Hematopoietic multipotent progenitor cell treated with erythropoietin and hydrocortisone succinate and interleukin-3 and kit ligand, for 6 days (in vitro differentiated cells): ENCODE measurements at regions not wholly inside any gene's neighbourhood (a gene's known extent, or its start where the extent isn't known, plus 50 kb on each side); places are given as distances from the start of the nearest gene placed in this dataset.
A peak's percentile ranks its signal among the peaks of the same experiment; 100 is the strongest.
"Not testable (repeated sequence)": the region's sequence is repeated elsewhere in the genome, so short reads cannot be mapped to it uniquely, and the experiment has no call there.

Experiments used
- DNase-seq: peaks from one replicate; pipeline ENCODE4 v3.0.0-alpha.2; 2015

DNA sequence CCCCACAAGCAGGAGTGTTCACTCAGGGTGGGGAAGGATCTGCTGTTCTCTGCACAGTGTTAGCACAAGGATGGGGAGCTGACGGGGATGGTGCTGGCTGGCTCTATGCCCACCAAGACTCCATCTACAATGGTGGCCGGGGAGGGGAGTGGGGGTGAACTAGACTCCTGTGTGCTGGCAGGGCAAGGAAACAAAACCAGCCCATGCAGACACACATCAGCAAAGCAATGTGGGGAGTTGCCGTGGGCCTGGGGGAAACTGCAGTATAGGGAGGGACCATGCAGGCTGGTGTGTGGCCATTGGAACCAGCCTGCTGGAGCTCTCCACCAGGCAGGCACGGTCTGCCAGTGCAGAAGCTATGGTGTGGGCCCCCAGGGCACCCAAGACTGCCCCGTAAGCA is 195.1 kb downstream of the PWWP3B start:
- no peak for DNase-seq

DNA sequence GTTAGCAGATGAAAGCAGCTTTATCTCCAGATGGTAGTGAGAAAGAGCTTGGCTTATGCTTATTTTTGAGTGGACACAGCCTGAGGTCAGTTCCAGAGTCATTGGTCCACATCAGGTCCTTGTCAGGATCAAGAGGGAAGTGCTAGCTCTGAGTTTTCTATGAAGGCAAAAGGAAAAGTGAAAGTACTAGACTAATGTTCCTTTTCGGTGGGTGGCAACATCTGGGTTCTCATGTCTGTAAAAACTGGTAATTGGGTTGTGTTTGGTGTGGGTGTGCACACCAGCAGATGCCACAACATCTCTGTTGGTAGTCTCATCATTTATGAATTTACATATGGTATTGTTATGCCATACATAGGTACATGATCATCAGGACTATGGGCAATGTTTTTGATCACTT is 210.5 kb downstream of the PWWP3B start:
- DNase-seq = no peak

DNA sequence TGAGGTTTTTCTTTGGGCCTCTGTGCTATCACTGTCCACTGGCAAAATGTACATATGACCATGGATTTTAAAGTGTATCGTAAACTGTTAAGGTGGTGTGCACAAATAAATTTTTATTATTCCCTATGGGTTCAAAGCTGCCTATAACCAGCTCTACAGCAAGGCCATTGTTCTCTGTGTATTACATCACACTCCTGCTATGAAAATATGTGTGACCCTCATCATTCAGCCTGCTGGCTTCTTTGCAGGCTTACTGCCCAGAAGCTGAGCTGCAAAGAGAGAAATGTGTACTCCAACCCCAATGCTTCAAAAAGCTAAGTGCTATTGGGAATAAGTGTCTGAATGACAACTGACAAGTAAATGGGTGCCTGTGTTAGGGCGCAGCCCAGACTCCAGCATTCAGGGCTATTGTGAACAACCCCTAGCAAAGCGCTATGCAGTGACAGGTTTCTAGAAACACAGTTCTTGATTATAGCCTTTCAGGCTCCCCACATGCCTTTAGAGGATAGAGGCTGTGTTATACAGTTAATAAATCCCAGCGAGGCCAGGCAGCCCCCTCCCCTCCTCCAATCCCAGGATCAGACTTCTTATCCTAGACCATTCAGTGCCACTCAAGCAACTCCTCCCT is 220.4 kb upstream of the RADX start:
- no peak for DNase-seq

DNA sequence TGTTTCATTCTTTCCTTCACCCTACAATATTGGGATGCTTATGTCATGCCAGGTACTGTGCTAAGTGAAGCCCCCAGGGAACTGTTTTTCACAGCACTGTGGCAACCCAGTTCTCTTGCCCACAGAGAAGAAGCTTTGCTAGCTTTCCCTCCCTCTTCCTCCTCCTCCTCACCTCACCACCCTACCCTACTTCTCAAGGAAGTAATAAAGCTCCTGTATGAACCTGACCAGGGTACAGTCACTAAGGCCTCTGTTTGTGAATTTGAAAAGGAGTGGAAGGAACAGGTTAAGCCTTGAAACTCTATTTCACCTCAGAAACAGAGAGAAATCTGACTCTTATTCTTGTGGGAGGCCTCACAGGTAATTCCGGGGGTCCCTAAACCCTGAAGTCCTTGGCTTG is 219.4 kb upstream of the RADX start:
- no peak for DNase-seq

DNA sequence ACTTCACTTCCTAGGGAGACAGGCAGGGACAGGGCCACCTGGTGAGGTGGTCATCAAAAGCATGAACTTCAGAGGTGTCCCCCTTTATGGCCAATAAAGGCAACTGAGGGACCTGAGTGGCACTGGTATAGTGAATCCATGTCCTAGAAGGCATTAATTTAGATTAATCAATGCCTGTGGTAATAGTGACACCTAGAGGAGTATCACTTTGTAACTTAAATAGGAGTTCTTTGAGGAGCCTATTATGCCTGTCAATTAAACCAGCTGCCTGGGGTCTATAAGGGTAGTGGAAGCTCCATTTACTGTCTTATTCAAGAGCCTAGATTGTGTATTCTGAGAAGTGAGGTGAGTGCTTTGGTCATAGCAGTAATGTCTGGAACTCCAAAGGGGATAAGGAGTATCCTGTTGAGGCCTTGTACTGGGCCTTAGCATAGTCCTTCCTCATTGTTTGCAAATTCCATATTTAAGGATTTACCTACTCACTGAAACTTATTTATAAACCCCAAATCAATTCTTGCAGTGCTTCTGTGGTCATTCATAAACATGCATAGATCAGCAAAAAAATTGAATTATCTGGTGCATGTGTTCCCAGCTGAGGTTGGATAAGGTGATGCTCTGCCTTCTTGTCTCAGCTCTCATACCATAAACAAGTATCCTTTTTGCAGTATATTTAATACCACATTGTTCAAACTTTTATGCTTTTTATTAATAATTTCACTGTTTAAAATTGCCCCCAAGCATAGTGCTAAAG is 213.8 kb upstream of the RADX start:
- peak; percentile 9 for DNase-seq

DNA sequence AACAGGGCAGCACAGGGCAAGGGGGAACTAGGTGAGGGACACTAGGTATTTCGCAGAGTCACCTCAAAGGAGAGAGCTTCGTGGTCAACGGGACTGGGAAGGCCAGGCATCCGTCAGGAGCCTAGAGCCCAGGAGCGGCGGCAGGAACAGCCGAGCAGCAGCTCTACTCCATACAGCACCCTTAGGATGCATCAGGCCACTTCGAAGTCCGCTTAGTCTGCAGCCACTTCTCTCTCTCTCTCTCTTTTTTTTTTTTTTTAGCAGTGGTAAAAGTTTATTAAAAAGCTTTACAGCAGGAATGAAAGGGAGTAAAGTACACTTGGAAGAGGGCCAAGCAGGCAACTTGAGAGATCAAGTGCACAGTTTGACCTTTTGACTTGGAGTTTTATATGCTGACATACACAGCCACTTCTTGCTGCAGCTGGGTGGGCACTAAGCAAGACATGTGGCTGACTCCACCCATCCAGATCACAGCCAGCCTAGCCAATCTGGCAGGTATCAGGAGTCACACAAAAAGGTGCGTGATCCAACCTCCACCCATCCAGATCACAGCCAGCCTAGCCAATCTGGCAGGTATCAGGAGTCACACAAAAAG is 209.7 kb upstream of the RADX start:
- DNase-seq = no peak

DNA sequence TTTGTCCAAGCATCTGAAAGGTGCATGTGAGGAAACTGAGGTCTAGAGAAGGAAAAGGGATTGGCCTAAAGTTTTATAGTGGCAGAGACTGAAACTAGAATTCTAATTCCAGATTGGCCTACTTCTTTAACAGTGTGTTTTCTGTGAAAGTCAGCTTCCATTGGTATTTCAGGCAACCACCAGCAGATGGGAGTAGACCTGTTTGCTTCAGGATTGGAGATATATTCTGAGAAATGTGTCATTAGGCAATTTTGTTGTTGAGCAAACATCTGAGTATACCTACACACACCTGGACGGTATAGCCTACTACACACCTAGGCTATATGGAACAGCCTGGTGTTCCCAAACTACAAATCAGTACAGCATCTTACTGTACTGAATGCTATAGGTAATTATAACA is 207.3 kb upstream of the RADX start:
- no peak for DNase-seq

DNA sequence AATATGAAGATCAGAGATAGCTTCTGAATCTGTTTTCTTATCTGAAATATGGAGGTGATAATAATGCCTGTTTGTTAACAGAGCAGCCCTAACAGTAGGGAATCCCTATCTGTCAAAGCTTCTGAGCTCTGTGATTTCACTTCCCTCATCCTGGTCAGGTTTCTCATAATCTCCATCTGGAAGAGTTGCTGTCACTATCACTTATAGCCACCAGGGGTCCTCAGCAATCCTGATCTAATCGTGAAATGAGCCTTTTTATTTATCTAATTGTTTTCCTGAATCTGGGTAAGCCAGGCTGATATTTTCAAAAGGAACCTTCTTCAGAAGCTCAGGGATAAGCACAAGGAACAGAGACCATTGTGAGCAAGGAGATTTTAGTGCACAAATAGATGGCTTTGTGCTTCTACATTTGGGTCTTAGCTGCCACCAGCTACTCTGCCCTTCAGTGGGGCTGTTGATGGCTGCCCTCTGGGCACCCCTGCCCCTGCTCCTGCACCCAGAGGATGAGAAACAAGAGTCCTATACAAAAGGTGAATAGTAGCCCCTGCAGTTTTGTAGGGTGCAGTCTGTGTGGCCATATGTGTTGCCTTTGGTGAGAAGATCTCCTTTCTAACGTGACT is 196.4 kb upstream of the RADX start:
- DNase-seq = peak; percentile 28

DNA sequence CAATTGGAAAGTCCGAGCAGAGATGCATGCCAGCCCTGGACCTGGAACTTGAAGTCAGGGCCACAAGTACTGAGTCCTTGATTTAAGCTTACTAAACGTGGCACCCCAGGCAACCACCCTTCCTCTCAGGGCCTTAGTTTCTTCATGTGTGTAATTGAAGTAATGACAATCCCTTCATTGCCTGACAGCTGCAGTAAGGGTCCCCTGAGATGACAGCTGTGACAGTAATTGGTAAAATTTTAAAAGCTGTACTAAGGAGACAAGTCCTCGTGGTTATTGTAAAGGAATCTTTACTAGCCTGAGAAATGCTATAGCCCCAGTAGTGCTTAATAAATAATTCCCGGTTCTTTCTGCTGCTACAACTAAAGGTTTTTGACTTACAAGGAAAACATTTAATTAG is 175.1 kb upstream of the RADX start:
- DNase-seq = no peak

DNA sequence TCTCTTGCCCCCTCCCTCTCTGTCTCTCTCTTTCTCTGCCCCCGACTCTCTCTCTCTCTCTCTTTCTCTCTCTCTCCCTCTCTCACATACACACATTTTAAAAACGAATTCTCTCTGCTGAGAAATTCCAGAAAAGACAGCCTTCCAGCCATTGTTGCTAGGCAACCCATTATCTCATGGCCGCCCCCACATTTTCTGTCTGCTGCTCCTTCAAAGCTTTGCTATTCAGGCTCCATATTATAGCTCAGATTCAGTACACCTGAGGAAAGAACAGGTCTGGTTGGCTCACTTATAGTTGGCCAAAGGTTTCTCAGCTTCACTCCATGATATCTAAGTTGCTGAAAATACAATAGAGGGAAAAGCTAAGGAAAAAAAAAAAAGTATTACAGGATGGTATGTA is 174.4 kb upstream of the RADX start:
- DNase-seq = no peak

DNA sequence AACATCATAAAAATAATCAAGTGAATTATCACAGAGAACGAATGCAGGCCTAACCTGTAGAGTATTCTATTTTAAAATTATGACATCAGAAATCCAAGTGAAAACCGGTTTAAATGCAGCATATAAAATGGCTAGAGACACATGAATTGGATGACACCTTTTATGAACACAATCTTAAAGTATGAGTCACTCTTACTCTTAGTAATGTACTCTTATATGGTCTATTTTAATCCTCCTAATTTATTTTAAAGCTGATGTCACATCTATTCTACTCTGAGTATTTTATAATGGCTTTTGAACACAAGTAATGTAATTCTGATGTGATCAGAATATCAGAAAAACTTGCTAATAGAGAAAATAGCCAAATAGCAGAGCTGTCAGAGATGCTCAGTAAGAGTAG is 161.4 kb upstream of the RADX start:
- no peak for DNase-seq

DNA sequence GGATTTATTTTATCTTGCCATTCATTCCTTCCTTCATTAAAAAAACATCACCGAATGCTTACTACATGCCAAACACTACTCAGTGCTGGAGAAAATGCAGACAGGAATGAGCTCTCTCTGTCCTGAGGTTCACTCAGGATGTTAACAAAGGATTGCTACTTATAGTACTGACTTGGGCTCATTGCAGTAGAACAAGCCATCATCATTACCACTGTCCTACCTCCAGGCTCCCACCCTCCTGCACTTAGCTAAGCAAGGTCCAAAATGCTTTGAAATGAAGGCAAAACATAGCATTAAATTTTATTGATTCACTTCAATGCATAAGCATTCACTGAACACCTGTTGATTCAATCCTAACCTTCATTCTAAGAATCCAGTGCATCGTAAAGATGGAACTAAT is 159.8 kb upstream of the RADX start:
- no peak for DNase-seq

DNA sequence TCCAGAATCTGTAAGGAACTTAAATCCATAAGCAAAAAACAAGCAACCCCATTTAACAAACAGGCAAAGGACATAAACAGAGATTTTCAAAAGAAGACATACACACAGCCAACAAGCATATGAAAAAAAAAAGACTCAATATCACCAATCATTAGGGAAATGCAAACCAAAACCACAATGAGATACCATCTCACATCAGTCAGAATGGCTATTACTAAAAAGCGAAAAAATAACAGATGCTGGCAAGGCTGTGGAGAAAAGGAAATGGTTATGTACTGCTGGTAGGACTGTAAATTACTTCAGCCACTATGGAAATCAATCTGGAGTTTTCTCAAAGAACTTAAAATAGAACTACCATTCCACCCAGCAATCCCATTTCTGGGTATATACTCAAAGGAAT is 156.8 kb upstream of the RADX start:
- no peak for DNase-seq

DNA sequence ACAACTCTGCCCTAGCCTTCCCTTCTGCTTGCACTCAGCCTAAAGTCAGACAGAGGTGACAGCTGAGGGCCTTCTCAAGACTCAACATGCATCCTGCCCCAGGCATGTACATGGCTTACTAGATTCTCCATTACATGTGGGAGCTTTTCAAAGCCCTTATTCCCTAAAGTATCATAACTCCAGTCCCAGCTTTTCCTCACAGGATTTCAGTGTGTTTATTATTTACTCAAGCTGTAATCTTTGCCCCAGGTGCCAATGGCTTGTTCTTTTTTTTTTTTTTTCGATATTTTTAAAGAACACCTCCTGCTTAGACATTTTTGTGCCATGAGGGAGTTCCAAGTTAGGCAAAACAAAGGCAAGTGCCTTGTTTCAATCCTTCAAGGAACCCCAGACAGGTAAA is 154.0 kb upstream of the RADX start:
- no peak for DNase-seq

DNA sequence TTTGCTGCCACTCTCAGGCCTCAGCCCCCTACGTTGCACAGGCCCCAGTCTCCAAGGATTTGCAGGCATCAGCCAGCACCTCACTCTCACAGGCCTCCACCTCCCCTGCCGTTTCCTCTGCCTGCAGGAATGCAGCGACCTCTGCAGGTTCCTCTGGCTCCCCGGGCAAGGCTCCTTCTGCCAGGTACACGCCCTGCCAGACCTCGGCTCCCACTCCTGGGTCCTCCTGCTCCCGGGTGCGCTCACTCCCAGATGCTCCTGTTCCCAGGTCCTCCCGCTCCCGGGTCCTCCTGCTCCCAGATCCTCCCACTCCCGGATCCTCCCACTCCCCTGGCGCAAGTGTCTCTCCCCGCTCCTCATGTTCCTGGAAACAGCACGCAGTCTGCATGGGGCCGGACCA is 144.4 kb upstream of the RADX start:
- DNase-seq = no peak

DNA sequence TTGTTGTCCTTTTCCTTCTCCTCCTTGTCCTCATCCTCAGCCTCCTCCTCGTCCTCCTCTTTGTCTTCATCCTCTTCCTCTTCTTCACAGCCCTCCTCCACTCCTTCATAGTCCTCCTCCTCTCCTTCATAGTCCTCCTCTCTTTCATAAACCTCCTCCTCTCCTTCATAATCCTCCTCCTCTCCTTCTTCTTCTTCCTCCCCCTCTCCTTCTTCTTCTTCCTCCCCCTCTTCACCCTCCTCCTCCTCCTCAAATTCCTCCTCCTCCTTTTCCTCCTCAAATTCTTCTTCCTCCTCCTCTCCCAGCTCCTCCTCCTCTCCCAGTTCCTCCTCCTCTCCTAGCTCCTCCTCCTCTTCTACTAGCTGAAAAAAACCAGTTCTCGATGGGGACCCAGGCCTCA is 143.8 kb upstream of the RADX start:
- DNase-seq = no peak

DNA sequence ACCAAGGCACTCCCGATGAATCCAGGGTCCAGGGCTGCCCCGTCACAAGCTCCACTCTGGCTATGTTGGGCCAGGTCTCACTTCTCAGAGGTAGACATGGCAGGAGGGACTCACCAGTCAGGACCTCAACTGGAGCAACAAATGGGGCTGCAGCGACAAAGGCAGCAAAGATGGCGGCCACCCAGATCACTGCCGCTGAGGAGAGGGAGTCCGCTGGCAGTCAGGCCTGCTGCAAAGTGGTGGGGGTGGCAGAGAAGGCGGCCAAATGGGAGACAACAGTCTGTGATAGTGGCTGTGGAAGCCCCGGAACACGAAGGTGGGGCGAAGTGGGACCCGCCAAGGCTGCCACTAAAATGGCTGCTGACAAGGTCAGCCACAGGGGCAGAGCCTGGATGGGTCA is 143.3 kb upstream of the RADX start:
- DNase-seq = no peak

DNA sequence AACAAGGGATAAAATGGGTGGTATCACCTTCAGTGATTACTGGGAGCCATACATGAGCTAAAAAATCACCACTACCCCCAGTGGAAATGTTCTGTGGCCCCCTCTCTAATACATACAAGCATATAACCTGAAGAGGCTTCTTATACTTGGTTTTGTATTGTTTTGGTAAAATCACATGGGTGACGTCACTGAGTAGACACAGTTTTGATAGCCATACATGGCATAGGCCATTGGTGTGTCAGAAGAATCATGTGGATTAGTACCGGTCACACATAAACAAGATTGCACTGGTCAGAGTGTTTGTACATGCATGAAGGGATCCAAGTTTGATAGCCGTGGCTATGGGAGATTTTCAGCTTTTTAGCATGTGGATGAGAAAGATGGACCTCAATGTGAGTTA is 131.9 kb upstream of the RADX start:
- DNase-seq = no peak

DNA sequence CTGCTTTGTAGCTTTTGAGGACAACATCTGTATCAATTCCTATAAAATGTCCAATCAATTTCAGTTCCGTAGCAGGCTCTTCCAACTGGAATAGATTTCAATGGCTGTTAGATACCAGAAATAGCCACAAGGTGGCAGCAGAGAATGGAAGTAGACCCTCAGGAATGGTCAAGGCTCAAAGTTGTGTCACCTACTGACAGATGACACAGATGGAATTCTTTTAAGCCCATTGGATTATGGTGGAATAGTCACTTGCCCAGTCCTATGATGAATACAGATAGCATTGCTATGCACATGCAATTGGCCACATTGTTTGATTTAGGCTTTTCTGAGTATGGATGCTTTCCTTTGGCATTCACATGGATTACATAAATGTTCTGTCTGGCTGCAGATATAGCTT is 130.4 kb upstream of the RADX start:
- DNase-seq = peak; percentile 56

DNA sequence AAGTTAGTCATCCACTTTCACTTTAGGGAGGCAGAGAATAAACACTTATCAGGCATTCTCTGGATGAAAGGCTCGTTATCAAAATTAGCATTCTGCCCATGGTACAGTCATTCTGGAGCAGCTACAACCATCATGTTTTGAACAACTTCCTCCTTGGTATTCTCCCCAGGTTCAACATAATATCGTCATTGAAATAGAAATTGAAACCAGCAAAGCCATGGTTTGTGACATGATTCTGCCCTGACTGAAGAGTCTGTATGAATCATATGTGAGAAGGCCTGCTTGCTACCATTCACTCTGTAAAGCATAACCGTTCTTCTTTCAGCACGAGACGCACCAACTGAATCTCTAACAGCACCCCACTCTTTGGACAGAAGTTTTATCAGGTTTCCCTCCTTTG is 127.5 kb upstream of the RADX start:
- no peak for DNase-seq

DNA sequence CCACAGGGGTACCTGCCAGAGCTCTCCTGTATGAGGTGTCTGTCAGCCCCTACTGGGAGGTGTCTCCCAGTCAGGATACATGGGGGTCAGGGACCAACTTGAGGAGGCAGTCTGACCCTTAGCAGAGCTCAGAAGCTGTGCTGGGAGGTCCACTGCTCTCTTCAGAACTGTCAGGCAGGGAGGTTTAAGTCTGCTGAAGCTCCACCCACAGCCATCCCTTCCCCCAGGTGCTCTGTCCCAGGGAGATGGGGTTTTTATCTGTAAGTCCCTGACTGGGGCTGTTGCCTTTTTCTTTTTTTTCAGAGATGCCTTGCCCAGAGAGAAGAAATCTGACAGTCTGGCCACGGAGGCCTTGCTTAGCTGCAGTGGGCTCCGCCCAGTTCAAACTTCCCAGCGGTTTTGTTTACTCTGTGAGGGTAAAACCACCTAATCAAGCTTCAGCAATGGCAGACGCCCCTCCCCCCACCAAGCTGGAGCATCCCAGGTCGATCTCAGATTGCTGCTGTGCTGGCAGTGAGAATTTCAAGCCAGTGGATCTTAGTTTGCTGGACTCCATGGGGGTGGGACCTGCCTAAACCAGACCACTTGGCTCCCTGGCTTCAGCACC is 118.5 kb upstream of the RADX start:
- DNase-seq = not testable (repeated sequence)

DNA sequence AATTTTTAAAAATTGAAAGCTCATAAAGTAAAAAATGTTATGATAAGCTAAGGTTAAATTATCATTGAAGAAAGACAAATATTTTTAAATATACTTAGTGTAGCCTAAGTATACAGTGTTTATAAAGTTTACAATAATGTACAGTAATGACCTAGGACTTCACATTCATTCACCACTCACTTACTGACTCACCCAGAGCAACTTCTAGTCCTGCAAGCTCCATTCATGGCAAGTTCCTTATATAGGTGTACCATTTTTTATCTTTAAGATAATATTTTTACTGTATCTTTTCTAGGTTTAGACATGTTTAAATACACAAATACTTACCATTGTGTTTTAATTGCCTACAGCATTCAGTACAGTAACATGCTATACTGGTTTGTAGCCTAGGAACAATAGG is 112.3 kb upstream of the RADX start:
- DNase-seq = no peak

DNA sequence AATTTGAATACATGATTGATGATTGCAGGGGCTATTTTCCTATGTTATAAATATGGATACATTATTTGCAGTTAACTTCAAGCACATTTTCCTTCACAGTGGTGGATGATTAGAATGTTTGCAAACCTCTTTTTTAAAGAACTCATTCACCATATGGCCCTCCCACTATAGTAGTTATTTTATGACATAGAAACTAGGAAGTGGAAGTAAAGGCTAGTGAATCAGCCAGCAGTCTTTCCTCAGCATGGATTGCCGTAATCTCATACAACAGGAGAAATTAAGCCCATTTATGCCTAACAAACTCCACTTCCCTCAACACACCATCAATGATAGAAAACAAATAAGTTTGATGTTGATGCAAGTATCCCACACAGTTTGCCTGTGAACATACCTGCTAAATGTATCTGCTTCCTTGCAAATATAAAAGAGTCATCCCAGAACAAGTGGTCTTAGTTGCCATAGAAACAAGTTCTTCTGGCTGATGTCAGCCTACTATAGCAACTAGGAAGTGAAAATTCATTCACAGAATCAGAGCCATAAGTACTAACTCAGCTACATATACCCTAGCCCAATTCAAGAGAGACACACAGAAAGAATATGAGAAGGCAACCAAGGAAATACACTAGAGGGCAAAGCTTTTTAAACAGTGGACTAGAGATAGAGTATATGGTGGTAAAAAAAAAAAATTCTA is 100.9 kb upstream of the RADX start:
- DNase-seq = no peak
